NCI-H1417 treated with DMSO at 0.1 percent for 48 hours (cell line): ENCODE measurements at regions not wholly inside any gene's neighbourhood (a gene's known extent, or its start where the extent isn't known, plus 50 kb on each side); places are given as distances from the start of the nearest gene placed in this dataset.
"Not testable (repeated sequence)": the region's sequence is repeated elsewhere in the genome, so short reads cannot be mapped to it uniquely, and the experiment has no call there.

Source experiments
- DNase-seq: peaks from one replicate; lab custom pipeline; 2025; lab: John Stamatoyannopoulos, UW

GRCh38 chr22:22374163-22374562 lies 129.6 kb downstream of the VPREB1 start:
- no peak for DNase-seq

GRCh38 chr22:22374579-22374978 lies 130.0 kb downstream of the VPREB1 start:
- DNase-seq = no peak

DNA sequence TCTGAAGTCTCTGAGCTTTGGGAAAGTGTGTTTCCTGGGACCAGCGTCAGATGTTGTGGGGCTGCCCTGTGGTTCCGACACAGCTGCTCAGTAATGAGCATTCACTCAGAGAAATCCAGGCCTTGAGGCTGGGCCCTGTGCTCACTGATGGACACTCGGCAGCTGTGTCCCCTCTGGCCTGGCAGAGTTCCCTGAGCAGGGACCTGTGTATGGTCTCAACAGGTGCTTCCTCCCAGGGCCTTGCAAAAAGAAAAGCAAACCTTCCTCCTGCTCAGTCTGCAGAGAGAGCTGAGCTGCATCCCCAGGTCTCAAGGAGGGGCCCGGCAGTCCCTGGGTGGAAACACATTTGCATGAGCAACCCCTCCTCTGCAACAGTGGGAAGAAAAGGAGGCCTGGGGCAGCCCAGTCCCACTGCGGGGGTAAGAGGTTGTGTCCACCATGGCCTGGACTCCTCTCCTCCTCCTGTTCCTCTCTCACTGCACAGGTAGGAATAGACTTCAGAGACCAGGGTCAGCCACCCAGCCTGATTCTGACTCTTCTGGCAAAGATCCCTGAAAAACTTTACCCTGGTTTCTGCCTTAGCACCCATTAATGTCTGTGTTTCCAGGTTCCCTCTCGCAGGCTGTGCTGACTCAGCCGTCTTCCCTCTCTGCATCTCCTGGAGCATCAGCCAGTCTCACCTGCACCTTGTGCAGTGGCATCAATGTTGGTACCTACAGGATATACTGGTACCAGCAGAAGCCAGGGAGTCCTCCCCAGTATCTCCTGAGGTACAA lies 131.2 kb downstream of the VPREB1 start:
- no peak for DNase-seq

DNA sequence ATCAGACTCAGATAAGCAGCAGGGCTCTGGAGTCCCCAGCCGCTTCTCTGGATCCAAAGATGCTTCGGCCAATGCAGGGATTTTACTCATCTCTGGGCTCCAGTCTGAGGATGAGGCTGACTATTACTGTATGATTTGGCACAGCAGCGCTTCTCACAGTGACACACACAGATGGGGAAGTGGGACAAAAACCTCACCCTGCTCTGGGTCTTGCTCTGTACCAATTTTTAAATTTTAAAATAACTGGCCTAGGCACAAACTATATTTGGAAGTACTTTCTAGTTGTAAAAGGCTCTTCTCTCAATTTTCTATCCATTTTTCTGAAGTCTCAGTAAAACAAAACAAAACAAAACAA lies 131.7 kb downstream of the VPREB1 start:
- DNase-seq = no peak

DNA sequence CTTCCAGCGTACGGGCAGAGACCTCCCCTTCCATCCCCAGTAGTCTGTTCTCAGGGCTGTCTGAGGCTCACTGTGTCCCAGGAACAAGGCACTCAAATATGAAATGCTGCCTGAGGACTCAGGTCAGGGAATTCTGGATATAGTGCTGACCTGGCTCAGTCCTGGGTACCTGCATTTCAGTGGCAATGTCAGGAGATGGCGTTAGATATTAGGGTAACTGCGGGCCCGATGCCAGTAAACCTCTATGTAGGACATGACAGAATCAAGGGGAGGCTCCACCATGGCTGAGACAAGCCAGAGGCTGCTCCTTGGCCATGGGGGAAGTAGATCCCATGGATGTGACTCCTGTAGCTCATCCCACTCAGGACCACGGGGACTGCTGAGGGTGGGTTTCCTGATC lies 131.7 kb downstream of the ZNF280B start:
- DNase-seq = not testable (repeated sequence)

- no peak for DNase-seq
Observed at GRCh38 chr22:22377335-22377734, 131.2 kb downstream of the ZNF280B start.

DNA sequence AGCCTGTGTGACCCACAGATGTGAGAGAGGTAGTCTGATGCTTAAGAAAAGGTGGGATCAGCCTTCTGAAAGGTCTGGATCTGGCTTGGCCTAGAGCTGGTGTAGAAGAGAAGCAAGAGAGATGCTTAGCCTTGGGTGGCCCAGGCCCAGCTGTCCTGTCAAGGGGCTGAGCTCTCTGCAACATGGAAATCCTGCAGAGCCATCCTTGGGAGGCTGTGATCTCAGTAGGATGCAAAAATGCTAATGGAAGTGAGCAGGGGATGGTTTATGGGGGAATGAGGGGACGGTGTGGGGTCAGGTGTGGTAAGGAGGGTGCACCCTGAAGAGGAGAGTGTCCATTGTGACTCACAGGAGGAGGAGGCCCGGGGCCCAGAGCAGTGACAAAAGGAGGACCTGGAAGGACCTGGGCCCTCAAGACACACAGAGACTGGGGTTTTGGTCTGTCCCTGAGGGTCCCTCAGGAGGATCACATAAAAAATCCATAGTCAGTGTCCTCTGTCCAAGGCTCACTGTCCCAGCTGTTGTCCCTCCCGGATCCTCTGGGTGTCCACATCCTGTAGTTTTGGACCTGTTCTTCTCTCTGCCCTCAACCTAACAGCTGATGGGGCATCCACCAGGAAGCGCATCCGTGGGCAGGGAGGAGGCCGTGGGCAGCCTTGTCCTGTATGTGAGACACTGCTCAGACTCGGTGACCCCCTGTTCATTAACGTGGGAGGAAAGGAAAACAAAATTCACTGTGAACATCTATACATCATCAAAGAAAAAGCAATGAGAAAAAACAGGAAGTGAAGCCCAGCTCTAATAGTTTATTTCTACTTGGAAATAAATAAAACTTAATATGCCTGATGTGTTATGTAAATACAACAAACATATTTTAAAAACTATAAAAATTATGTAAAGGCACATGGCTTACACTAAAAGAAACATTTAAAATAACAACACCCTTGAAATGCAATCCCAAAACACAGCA lies 129.8 kb downstream of the ZNF280B start:
- DNase-seq = no peak

GRCh38 chr22:22380098-22381030 lies 128.2 kb downstream of the ZNF280B start:
- no peak for DNase-seq

- DNase-seq = not testable (repeated sequence)
Observed at GRCh38 chr22:22381292-22381691, 127.2 kb downstream of the ZNF280B start.

GRCh38 chr22:22384267-22384666 lies 124.3 kb downstream of the ZNF280B start:
- no peak for DNase-seq

DNA sequence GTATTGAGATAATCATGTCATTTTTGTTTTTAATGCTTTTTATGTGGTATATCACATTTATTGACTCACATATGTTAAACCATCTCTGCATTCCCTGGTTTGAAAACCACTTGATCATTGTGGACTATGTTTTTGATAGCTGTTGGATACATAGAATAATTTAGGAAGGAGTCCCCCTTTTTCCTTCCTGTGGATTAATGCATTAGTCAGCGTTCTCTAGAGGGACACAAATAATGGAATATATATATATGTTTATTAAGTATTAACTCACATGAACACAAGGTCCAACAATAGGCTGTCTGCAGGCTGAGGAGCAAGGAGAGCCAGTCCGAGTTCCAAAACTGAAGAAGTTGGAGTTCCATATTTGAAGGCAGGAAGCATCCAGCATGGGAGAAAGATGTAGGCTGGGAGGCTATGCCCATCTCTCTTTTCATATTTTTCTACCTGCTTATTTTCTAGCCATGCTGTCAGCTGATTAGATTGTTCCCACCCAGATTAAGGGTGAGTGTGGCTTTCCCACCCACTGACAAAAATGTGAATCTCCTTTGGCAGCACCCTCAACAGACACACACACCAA lies 123.8 kb downstream of the ZNF280B start:
- DNase-seq = no peak

GRCh38 chr22:22386602-22387385 lies 121.7 kb downstream of the ZNF280B start:
- DNase-seq = peak; percentile 62

- DNase-seq = no peak
Observed at GRCh38 chr22:22387386-22387736, 121.2 kb downstream of the ZNF280B start.

DNA sequence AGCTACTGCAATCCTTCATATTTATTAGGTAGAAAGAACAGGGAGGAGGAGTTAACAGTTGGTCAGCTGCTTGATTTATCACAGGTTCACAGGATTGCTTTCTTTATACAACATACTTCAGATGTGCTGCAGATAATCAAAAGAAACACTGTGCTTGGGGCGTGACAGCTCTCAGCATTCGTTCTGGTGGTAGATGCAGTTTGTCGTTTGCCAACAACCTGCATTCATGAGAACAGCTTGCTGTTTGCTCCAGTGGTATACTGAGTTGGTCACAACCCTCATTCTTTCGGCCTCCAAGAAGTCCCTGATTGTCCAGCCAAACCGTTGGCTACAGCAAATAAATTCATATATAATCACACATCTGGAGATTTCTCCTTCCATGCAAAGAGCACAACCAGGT lies 120.5 kb downstream of the ZNF280B start:
- no peak for DNase-seq

DNA sequence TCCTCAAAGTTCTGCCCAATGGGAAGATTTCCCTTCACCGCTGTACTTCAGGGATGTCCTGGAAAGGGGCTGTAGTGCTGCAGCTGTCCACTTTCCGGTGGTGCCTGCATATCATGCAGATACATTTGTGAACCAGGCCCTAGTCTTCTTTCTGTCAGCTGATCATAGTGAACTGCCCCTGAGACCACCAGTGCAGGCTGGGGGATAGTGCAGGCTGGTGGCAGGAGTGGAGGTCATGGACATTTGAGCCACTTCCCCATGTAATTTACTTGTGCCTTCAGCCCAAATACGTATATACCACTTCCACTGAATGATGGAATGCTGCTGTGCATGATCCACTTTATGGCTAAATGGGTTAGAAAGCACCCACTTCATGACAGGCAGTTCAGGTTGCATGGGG lies 120.0 kb downstream of the ZNF280B start:
- DNase-seq = no peak

DNA sequence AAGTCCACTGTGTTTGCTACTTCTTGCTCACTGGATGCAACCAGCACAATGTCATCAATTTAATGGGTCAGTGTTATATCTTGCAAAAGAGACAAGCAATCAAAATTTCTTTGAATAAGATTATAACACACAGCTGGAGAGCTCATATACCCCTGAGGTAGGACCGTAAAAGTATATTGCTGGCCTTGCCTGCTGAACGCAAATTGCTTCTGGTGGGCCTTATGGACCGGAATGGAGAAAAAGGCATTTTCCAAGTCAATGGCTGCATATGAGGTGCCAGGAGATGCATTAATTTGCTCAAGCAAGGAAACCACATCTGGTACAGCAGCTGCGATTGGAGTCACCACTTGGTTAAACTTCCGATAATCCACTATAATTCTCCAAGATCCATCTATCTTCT lies 119.1 kb downstream of the ZNF280B start:
- no peak for DNase-seq

DNA sequence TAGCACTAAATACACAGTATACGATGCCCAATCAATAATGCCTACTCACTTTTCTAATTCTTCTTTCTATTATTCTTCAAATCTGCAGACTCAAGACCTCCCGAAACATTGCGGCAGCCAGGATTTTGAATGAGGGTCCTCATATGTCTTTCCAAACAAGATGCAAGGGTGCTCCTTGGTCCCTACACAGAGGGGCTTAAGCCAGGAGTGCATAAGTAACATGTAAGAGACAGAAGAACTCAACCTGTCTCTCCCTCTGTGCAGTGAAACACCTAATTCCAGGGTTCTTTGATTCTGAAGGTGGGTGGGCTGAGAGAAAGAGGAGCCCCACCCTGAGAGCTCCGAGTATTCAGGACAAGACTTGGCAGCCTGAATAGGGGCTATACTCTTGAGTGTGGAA lies 117.6 kb downstream of the ZNF280B start:
- DNase-seq = no peak

DNA sequence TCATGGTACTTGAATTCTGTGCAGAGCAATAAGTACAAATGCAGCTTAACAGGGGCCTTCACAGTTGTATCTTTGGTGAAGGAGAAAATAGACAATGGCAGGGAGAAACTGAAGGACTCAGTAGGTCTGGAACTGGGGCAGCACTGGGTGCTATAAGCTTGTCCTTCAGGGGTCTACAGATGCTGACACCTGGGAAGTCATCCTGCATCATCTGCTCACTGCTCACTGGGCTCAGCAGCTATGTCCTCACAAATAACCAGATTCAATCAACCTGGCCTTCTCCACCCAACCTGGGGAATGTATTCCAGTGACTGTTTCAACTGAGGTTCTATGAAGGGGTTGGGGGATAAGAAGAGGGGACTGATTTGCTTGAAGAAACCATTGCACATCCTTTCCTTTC lies 117.0 kb downstream of the ZNF280B start:
- DNase-seq = no peak

- DNase-seq = no peak
Observed at GRCh38 chr22:22392131-22392530, 116.4 kb downstream of the ZNF280B start.

- DNase-seq = no peak
Observed at GRCh38 chr22:22394591-22394990, 114.0 kb downstream of the ZNF280B start.

GRCh38 chr22:22395245-22395644 lies 113.3 kb downstream of the ZNF280B start:
- DNase-seq = no peak
